Prostate gland (tissue), 2 donors: ENCODE measurements at regions not wholly inside any gene's neighbourhood (a gene's known extent, or its start where the extent isn't known, plus 50 kb on each side); places are given as distances from the start of the nearest gene placed in this dataset.

Experiments
- DNase-seq: peaks from one replicate; pipeline ENCODE4 v3.0.0-alpha.2; 2019; ENCODE audit warnings: low spot score
- H3K27ac ChIP-seq, 2 donors: fragments of 200-600 bp; sonication (generic); 2 replicates each; pipeline ENCODE4 v1.5.1; 2017 to 2019
- H3K27me3 ChIP-seq: fragments of 200-600 bp; sonication (generic); replicated peaks from 2 replicates; pipeline ENCODE4 v1.5.1; 2019; ENCODE audit not compliant: insufficient read depth
- H3K36me3 ChIP-seq, 2 donors: fragments of 200-600 bp; sonication (generic); 1 replicate in 1 of 2; 2 replicates in 1 of 2; pipeline versions ENCODE4 v1.5.1 to v1.8.1; 2017 to 2019
- H3K4me1 ChIP-seq: fragments of 200-600 bp; sonication (generic); replicated peaks from 2 replicates; pipeline ENCODE4 v1.5.1; 2019
- H3K4me3 ChIP-seq, 2 donors: fragments of 200-600 bp; sonication (generic); 2 replicates each; pipeline ENCODE4 v1.5.1; 2017 to 2019
- H3K9me3 ChIP-seq: fragments of 200-600 bp; sonication (generic); 2 replicates; pipeline ENCODE4 v1.5.1; 2017
- POLR2A ChIP-seq: fragments of 450-650 bp; IDR thresholded peaks from one replicate; pipeline ENCODE4 v1.6.1; 2016; ENCODE audit warnings: antibody characterized with exemption, mild to moderate bottlenecking
- POLR2AphosphoS5 ChIP-seq: sonication (generic); formaldehyde crosslinking; IDR thresholded peaks from one replicate; pipeline ENCODE4 v1.6.1; 2017; ENCODE audit warnings: antibody characterized with exemption
- WGBS: methylation state at CpG from one replicate; pipeline ENCODE4 v1.1.5; 2018; 5-methylcytosine and 5-hydroxymethylcytosine counted together
- intact Hi-C: fragments of 100-400 bp; cut with DNase I; formaldehyde crosslinking; loops from one replicate; pipeline ENCODE4 v1.14.2; 2022
- TF ChIP-seq, protein P1 (sequence below), 4 experiments: fragments of 200-600 bp in 2 of 4; fragments of 450-650 bp in 2 of 4; sonication (generic) in 2 of 4; IDR thresholded peaks; 1 replicate in 3 of 4; 2 replicates in 1 of 4; pipeline ENCODE4 v1.5.1; 2016 to 2019; ENCODE audit warnings: antibody characterized with exemption in 4 of 4, mild to moderate bottlenecking in 2 of 4, moderate library complexity in 2 of 4

DNA sequence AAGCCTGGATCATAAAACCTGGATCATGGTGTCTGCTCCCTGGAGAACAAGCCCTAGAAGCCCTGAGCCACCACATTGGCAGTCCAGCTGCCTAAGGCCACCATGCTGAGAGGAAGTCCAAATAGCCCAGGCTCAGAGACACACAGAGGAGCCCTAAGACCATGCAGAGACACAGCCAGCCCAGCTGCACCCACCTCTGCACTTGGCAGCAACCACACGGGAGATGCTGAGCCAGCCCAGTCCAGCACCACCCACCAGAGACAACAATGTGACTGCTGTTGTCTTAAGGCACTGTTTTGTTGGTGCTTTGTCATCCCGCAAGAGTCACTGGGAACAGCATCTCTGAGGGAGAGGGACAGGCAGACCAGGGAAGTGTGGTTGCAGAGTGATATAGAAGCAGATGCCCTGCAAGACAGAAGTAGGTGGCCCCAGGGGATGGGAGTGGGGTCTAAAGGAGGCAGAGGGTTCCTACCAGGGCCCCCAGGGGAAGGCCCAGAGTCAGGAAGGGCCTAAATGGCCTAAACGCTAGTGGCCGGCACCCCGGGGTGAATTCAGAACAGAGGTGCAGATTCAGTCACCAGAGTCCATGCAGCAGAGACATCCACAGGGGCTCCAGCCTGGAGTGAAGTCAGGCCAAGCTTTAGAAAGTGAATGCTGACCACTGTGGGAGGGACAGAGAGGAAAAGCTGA is 105.4 kb upstream of the PRR20G start:
- TF ChIP-seq POLR2AphosphoS5 (no peak), POLR2A (no peak)
- TF ChIP-seq, protein P1, sequence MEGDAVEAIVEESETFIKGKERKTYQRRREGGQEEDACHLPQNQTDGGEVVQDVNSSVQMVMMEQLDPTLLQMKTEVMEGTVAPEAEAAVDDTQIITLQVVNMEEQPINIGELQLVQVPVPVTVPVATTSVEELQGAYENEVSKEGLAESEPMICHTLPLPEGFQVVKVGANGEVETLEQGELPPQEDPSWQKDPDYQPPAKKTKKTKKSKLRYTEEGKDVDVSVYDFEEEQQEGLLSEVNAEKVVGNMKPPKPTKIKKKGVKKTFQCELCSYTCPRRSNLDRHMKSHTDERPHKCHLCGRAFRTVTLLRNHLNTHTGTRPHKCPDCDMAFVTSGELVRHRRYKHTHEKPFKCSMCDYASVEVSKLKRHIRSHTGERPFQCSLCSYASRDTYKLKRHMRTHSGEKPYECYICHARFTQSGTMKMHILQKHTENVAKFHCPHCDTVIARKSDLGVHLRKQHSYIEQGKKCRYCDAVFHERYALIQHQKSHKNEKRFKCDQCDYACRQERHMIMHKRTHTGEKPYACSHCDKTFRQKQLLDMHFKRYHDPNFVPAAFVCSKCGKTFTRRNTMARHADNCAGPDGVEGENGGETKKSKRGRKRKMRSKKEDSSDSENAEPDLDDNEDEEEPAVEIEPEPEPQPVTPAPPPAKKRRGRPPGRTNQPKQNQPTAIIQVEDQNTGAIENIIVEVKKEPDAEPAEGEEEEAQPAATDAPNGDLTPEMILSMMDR (IDR thresholded peaks at IDR 0.05): no peak
- intact Hi-C loops: no loop called here
- DNase-seq: no peak
- H3K9me3 ChIP-seq: no peaks in the 10 kb centered on the region
- 77% methylated on average over 5 of the region's 5 CpGs for WGBS
- H3K4me3 ChIP-seq: no peak overlapping the region
- no peaks in the 10 kb centered on the region for H3K4me1 ChIP-seq
- H3K27ac ChIP-seq: no peak overlapping the region
- H3K27me3 ChIP-seq: no peaks in the 10 kb centered on the region
- H3K36me3 ChIP-seq: no peaks in the 10 kb centered on the region

DNA sequence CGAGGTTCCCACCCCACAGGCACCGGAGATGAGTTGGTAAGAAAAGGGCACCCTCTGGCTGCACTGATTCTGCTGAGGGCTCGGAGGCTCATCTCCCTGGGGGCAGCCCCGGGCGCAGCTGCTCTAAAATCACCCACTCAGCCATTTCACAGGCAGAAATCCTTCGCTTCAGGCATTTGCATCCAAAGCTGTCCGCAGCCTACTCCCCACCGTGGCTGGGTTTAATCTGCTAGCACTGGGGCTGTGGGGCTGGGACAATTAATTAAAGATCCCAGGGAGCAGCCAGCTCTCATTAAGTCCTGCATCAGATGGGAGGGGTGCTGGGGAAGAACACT is 104.3 kb upstream of the PRR20G start:
- no peaks in the 10 kb centered on the region for H3K27me3 ChIP-seq
- 76% methylated on average over 8 of the region's 8 CpGs for WGBS

GRCh38 chr3:127391436-127392155 is 103.8 kb upstream of the PRR20G start:
- Histone ChIP-seq H3K27ac (no peak overlapping the region), H3K36me3 (no peaks in the 10 kb centered on the region), H3K4me1 (no peaks in the 10 kb centered on the region), H3K9me3 (no peaks in the 10 kb centered on the region), H3K27me3 (no peaks in the 10 kb centered on the region), H3K4me3 (no peak overlapping the region)
- DNase-seq: no peak
- intact Hi-C loops: no loop called here
- 82% methylated on average over 13 of the region's 14 CpGs for WGBS
- TF ChIP-seq, protein P1 (IDR thresholded peaks at IDR 0.05): no peak
- TF ChIP-seq POLR2AphosphoS5: no peak
- no peak for TF ChIP-seq POLR2A

More for the DNA sequence above, 104.3 kb upstream of the PRR20G start:
- no peak overlapping the region for H3K27ac ChIP-seq
- intact Hi-C loops: no loop called here
- H3K4me1 ChIP-seq: no peaks in the 10 kb centered on the region
- no peak overlapping the region for H3K4me3 ChIP-seq
- TF ChIP-seq, protein P1 (IDR thresholded peaks at IDR 0.05): no peak
- no peak for DNase-seq
- no peaks in the 10 kb centered on the region for H3K9me3 ChIP-seq
- H3K36me3 ChIP-seq: no peaks in the 10 kb centered on the region

DNA sequence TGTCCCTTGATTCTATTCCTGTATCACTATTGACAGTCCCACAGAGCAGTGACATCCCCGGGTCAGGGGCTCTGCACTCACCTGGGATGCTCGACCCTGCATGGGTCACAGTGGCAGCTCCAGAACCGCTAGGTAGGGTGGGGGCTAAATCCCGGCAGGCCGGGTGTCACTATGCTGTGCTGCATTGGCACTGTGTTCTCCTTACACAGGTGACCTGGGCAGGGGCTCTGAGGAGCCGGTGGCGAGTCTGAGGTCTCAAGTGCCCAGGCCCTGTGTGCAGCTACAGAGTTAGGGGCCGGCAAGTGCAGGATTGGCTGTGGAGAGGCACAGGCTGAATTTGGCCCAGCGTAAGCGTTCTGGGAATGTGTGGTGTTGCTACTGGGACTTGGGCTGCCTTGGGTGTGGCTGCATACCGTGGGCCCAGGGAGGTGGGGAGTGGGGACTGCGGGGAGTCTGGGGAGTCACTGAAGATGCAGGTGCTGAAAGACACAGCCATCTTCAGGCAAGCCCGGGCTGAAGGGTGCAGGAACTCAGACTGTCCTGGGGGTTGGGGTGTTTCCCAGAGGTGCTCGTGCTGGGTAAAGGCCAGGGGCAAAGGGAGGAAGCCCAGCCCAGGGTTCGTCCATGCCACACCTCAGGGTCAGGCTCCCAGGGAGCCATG is 102.6 kb upstream of the PRR20G start:
- no peak overlapping the region for H3K4me3 ChIP-seq
- no peak for DNase-seq
- TF ChIP-seq, protein P1 (IDR thresholded peaks at IDR 0.05): no peak
- TF ChIP-seq POLR2AphosphoS5: no peak
- 81% methylated on average over 15 of the region's 15 CpGs for WGBS
- H3K9me3 ChIP-seq: no peaks in the 10 kb centered on the region
- H3K27ac ChIP-seq: no peak overlapping the region
- intact Hi-C loops: no loop called here
- no peaks in the 10 kb centered on the region for H3K36me3 ChIP-seq
- no peaks in the 10 kb centered on the region for H3K4me1 ChIP-seq
- H3K27me3 ChIP-seq: no peaks in the 10 kb centered on the region
